CD4-positive, alpha-beta T cell (primary cell): ENCODE measurements at regions not wholly inside any gene's neighbourhood (a gene's known extent, or its start where the extent isn't known, plus 50 kb on each side); places are given as distances from the start of the nearest gene placed in this dataset.

Experiments used
- ATAC-seq: fragments of 200-7000 bp; cut with Tn5 transposase; one replicate; pipeline ENCODE4 v1.10.0; 2022; ENCODE audit warnings: mild to moderate bottlenecking; ENCODE audit not compliant: poor library complexity
- CTCF ChIA-PET: fragments of 350-600 bp; sonication (Branson Sonifier 250); formaldehyde crosslinking; loops from one replicate; lab custom pipeline; 2021; ENCODE audit warnings: antibody characterized with exemption, inconsistent platforms; lab: Charles Lee
- POLR2A ChIA-PET: fragments of 350-600 bp; sonication (Branson Sonifier 250); formaldehyde crosslinking; loops from one replicate; lab custom pipeline; 2021; ENCODE audit warnings: antibody characterized with exemption, inconsistent platforms; lab: Charles Lee
- DNase-seq, 14 experiments: peaks; one replicate each; pipeline ENCODE4 v3.0.0-alpha.2; 2013 to 2020; ENCODE audit warnings: mixed read lengths in 2 of 14
- H3K27ac ChIP-seq, 2 donors: one replicate each; pipeline versions ENCODE4 v1.5.1 to v1.7.0; 2013; ENCODE audit warnings: low read length in 2 of 2, low read depth in 1 of 2, mild to moderate bottlenecking in 1 of 2
- H3K27me3 ChIP-seq, 2 experiments: 1 replicate in 1 of 2; 2 replicates in 1 of 2; pipeline versions ENCODE4 v1.6.1 to v1.7.0; 2013; ENCODE audit warnings: low read length in 2 of 2, control low read depth in 1 of 2, mild to moderate bottlenecking in 1 of 2, moderate library complexity in 1 of 2; ENCODE audit not compliant: insufficient read depth in 2 of 2, control insufficient read depth in 1 of 2
- H3K36me3 ChIP-seq: one replicate; pipeline ENCODE4 v1.6.1; 2013; ENCODE audit warnings: low read length, control low read depth; ENCODE audit not compliant: insufficient read depth
- H3K4me1 ChIP-seq: one replicate; pipeline ENCODE4 v1.6.1; 2013; ENCODE audit warnings: low read length, control low read depth; ENCODE audit not compliant: insufficient read depth
- H3K4me3 ChIP-seq: one replicate; pipeline ENCODE4 v1.5.1; 2013; ENCODE audit warnings: mild to moderate bottlenecking, low read length, moderate library complexity
- H3K9me3 ChIP-seq, 2 experiments: 1 replicate in 1 of 2; 2 replicates in 1 of 2; pipeline versions ENCODE4 v1.6.1 to v1.7.0; 2013; ENCODE audit warnings: low read length in 2 of 2, mild to moderate bottlenecking in 2 of 2, control low read depth in 1 of 2, moderate library complexity in 1 of 2; ENCODE audit not compliant: control insufficient read depth in 1 of 2, insufficient read depth in 1 of 2
- H3K27ac Mint-ChIP-seq: one replicate; pipeline ENCODE4 v1.8.0; 2020; ENCODE audit warnings: mixed read lengths
- H3K27me3 Mint-ChIP-seq: one replicate; pipeline ENCODE4 v1.8.0; 2021; ENCODE audit warnings: mixed read lengths
- H3K36me3 Mint-ChIP-seq: one replicate; pipeline ENCODE4 v1.8.0; 2021; ENCODE audit warnings: low read depth, mixed read lengths
- H3K4me1 Mint-ChIP-seq: one replicate; pipeline ENCODE4 v1.8.0; 2021; ENCODE audit warnings: low read depth, mixed read lengths
- H3K4me3 Mint-ChIP-seq: one replicate; pipeline ENCODE4 v1.8.0; 2020; ENCODE audit warnings: mild to moderate bottlenecking, mixed read lengths
- H3K9me3 Mint-ChIP-seq: one replicate; pipeline ENCODE4 v1.8.0; 2020; ENCODE audit warnings: mixed read lengths
- intact Hi-C, 2 experiments: fragments of 100-400 bp; cut with DNase I in 1 of 2; cut with micrococcal nuclease in 1 of 2; formaldehyde crosslinking; loops; one replicate each; pipeline versions ENCODE4 v1.15.1 to v1.9.0; 2023 to 2025; cut with DNase I, micrococcal nuclease
- TF ChIP-seq, protein P1 (sequence below): fragments of 200-600 bp; IDR thresholded peaks from one replicate; pipeline ENCODE4 v1.8.0; 2022; ENCODE audit warnings: antibody characterized with exemption, mild to moderate bottlenecking

DNA sequence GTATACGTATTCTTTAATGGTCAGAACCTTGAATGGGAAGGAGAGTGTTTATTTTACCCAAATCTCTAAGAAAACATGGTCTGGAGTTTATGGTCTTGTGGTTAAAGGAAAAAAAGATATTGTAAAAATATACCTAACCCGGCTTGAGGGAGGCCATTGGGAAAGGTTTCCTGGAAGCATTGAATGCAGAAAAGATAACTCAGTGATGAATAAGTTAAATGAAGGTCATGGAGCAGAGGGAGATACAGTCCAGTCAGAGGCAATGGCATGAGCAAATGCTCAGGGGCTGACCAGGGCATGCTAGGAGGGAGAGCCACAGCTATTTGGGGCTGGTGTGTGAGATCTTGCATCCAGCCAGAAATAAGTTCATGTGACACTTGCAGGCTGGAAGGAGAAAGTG is 430.4 kb upstream of the CDH5 start:
- H3K27ac Mint-ChIP-seq, result no peak overlapping the region
- no peaks in the 10 kb centered on the region for H3K36me3 Mint-ChIP-seq
- intact Hi-C loops, result no loop called here
- peaks cover 11% of the 10 kb centered on the region for H3K27me3 Mint-ChIP-seq
- H3K4me3 Mint-ChIP-seq, result no peak overlapping the region
- TF ChIP-seq, protein P1, sequence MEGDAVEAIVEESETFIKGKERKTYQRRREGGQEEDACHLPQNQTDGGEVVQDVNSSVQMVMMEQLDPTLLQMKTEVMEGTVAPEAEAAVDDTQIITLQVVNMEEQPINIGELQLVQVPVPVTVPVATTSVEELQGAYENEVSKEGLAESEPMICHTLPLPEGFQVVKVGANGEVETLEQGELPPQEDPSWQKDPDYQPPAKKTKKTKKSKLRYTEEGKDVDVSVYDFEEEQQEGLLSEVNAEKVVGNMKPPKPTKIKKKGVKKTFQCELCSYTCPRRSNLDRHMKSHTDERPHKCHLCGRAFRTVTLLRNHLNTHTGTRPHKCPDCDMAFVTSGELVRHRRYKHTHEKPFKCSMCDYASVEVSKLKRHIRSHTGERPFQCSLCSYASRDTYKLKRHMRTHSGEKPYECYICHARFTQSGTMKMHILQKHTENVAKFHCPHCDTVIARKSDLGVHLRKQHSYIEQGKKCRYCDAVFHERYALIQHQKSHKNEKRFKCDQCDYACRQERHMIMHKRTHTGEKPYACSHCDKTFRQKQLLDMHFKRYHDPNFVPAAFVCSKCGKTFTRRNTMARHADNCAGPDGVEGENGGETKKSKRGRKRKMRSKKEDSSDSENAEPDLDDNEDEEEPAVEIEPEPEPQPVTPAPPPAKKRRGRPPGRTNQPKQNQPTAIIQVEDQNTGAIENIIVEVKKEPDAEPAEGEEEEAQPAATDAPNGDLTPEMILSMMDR, result no peak
- CTCF ChIA-PET, result no interaction called here
- ATAC-seq (no peak), DNase-seq (no peak)
- no peaks in the 10 kb centered on the region for H3K36me3 ChIP-seq
- no peak overlapping the region for H3K27ac ChIP-seq
- H3K9me3 ChIP-seq, result peaks cover 0 to 3% of the 10 kb centered on the region in 2 experiments
- H3K27me3 ChIP-seq, result no peaks in the 10 kb centered on the region
- H3K4me1 ChIP-seq, result no peaks in the 10 kb centered on the region
- no peak overlapping the region for H3K4me3 ChIP-seq
- H3K9me3 Mint-ChIP-seq, result peaks cover 3% of the 10 kb centered on the region
- POLR2A ChIA-PET, result no interaction called here
- H3K4me1 Mint-ChIP-seq, result no peaks in the 10 kb centered on the region

DNA sequence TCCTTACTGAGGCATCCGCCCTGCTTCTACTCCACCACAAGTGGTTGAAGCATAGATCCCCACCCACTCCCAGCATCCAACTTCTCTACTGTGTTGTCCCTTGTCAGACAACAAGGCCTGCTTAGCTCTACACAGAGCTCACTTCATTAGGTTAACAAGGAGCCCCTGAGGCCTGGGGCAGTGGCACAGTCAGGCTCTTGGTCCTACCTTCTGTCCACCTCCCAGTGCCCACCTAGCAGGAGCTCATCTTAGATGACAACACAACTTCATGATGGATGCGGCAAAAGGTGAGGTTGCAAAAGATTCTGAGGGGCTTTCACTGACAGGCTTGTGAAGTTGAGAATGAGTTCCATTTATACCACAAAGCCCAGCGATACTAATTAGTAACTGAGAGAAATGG is 432.0 kb upstream of the CDH5 start:
- no peak for DNase-seq
- Mint-ChIP-seq H3K27ac (no peak overlapping the region), H3K4me1 (no peaks in the 10 kb centered on the region), H3K27me3 (peaks cover 11% of the 10 kb centered on the region), H3K4me3 (no peak overlapping the region), H3K9me3 (peaks cover 5% of the 10 kb centered on the region), H3K36me3 (no peaks in the 10 kb centered on the region)
- Histone ChIP-seq H3K4me3 (no peak overlapping the region), H3K4me1 (no peaks in the 10 kb centered on the region), H3K9me3 (peaks cover 0 to 3% of the 10 kb centered on the region in 2 experiments), H3K27ac (no peak overlapping the region), H3K36me3 (no peaks in the 10 kb centered on the region), H3K27me3 (no peaks in the 10 kb centered on the region)
- intact Hi-C loops, result no loop called here
- ChIA-PET POLR2A (no interaction called here), CTCF (no interaction called here)
- TF ChIP-seq, protein P1, result no peak
- no peak for ATAC-seq

DNA sequence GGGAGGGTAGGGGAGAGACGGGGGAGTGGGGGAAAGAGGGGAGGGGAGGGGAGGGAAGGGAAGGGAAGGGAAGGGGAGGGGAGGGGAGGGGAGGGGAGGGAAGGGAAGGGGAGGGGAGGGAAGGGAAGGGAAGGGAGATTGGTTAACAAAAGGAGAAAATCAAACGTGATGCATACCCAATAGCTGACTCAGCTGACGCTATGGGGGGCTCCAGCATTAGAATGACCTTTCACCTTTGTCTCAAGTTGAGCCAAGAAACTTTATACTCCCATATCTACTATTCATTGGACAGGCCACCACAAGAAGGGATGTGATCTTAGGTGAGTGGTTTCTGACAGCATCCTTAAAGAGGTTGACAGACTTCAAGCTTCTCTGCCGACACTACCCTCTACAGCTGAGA is 432.8 kb upstream of the CDH5 start:
- Mint-ChIP-seq H3K27me3 (peaks cover 7% of the 10 kb centered on the region), H3K4me3 (no peak overlapping the region), H3K4me1 (no peaks in the 10 kb centered on the region), H3K9me3 (peaks cover 5% of the 10 kb centered on the region), H3K36me3 (no peaks in the 10 kb centered on the region), H3K27ac (no peak overlapping the region)
- H3K4me3 ChIP-seq, result no peak overlapping the region
- TF ChIP-seq, protein P1, result no peak
- DNase-seq, result no peak
- intact Hi-C loops, result no loop called here
- peaks cover 0 to 3% of the 10 kb centered on the region in 2 experiments for H3K9me3 ChIP-seq
- no peaks in the 10 kb centered on the region for H3K27me3 ChIP-seq
- CTCF ChIA-PET, result no interaction called here
- no peaks in the 10 kb centered on the region for H3K4me1 ChIP-seq
- no peak for ATAC-seq
- H3K36me3 ChIP-seq, result no peaks in the 10 kb centered on the region
- no peak overlapping the region for H3K27ac ChIP-seq
- POLR2A ChIA-PET, result no interaction called here
